Neural crest cell (in vitro differentiated cells): ENCODE measurements at regions not wholly inside any gene's neighbourhood (a gene's known extent, or its start where the extent isn't known, plus 50 kb on each side); places are given as distances from the start of the nearest gene placed in this dataset.

Experiments
- DNase-seq: peaks from one replicate; pipeline ENCODE4 v3.0.0; 2021; ENCODE audit warnings: low read depth, mixed read lengths, low spot score
- H3K27ac Mint-ChIP-seq: one replicate; pipeline ENCODE4 v1.8.0; 2021; ENCODE audit warnings: mild to moderate bottlenecking, mixed read lengths; ENCODE audit not compliant: unreplicated experiment
- H3K27me3 Mint-ChIP-seq: 2 replicates; pipeline ENCODE4 v1.8.0; 2021; ENCODE audit warnings: low read depth, mild to moderate bottlenecking, mixed read lengths
- H3K36me3 Mint-ChIP-seq: 2 replicates; pipeline ENCODE4 v1.8.0; 2021; ENCODE audit warnings: low read depth, mild to moderate bottlenecking, mixed read lengths
- H3K4me1 Mint-ChIP-seq: 2 replicates; pipeline ENCODE4 v1.8.0; 2021; ENCODE audit warnings: mixed read lengths
- H3K4me3 Mint-ChIP-seq: one replicate; pipeline ENCODE4 v1.8.0; 2021; ENCODE audit warnings: mild to moderate bottlenecking, mixed read lengths
- H3K9me3 Mint-ChIP-seq: 2 replicates; pipeline ENCODE4 v1.8.0; 2021; ENCODE audit warnings: mixed read lengths
- CTCF ChIP-seq: fragments of 200-600 bp; sonication (generic); conservative IDR thresholded peaks from 2 replicates; pipeline ENCODE4 v1.5.0; 2021; ENCODE audit warnings: antibody characterized with exemption, mild to moderate bottlenecking

- H3K4me1 Mint-ChIP-seq, result peaks cover 24% of the 10 kb centered on the region
- no peak for TF ChIP-seq CTCF
- no peaks in the 10 kb centered on the region for H3K27me3 Mint-ChIP-seq
- H3K36me3 Mint-ChIP-seq, result no peaks in the 10 kb centered on the region
- no peak overlapping the region for H3K4me3 Mint-ChIP-seq
- no peaks in the 10 kb centered on the region for H3K9me3 Mint-ChIP-seq
- no peak for DNase-seq
- no peak overlapping the region for H3K27ac Mint-ChIP-seq
These were observed 255.4 kb downstream of the LOXHD1 start for GRCh38 chr18:46401486-46402070.

DNA sequence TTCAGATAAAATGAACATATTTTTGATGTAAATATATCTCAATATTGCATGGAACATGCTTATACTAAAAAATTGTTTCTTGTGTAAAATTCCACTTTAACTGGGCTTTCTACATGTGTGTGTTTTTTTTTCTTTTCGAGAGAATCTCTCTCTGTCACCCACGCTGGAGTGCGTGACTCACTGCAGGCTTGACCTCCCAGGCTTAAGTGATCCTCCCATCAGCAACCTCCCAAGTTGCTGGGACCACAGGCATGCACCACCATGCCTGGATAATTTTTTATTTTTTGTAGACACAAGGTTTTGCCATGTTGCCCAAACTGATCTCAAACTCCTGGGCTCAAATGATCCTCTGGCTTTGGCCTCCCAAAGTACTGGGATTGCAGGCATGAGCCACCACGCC lies 254.6 kb downstream of the LOXHD1 start:
- Mint-ChIP-seq H3K36me3 (no peaks in the 10 kb centered on the region), H3K9me3 (no peaks in the 10 kb centered on the region), H3K4me3 (no peak overlapping the region), H3K27ac (peak overlapping the region; percentile 46), H3K4me1 (peaks cover 28% of the 10 kb centered on the region), H3K27me3 (no peaks in the 10 kb centered on the region)
- no peak for DNase-seq
- TF ChIP-seq CTCF, result no peak

DNA sequence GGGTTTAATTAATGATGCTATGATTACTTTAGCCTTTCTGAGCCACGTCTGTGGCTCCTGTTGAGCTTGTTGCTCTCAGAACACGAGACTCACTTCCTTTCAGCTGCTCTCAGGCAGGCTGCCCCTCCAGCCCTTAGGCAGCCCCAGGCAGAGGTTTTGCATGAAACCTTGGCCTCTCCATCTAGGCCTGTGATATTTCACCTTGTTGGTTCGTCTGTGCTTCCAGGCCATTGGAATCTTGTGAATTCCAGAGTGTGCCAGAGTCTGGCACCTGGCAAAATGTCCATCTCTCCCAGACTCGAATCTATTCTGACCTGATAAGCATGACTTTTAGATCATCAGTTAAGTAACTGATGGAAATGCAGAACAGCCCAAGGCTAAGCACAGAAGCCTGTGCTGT lies 254.1 kb downstream of the LOXHD1 start:
- Mint-ChIP-seq H3K4me1 (peaks cover 30% of the 10 kb centered on the region), H3K36me3 (no peaks in the 10 kb centered on the region), H3K9me3 (no peaks in the 10 kb centered on the region), H3K27me3 (no peaks in the 10 kb centered on the region), H3K4me3 (no peak overlapping the region), H3K27ac (peak overlapping the region; percentile 46)
- TF ChIP-seq CTCF, result no peak
- DNase-seq, result no peak

DNA sequence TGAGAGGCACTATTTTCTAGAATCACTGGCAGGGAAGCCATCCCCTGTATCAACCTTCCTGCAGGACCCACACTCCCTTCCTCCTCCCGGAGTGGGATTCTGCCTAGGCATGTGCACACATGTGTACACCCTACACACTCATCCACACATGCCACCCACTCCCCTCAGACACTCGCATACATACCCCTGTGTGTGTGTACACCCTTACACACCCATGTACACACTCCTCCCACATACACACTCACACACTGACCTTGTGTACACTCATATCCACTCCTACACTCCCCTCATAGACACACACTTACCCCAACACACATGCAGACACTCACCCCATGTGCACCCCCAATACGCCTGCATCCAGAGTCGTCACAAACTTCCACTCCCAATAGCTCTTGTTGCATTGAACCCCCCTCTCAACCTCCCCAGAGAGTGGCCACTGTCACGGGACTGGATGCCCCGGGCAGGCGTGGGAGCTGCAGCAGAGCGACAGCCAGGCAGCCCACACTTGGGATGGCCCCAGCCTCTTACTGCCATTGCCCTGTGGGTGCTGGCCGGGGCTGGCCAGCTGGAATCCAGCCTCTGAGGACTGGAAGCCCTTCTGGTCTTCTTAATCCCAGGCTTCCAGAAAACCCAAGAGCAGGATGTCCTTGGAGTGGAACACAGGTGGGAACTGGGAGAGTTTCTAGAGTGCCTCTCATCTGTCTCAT lies 251.0 kb downstream of the LOXHD1 start:
- Mint-ChIP-seq H3K9me3 (no peaks in the 10 kb centered on the region), H3K27me3 (no peaks in the 10 kb centered on the region), H3K4me1 (peaks cover 31% of the 10 kb centered on the region), H3K27ac (no peak overlapping the region), H3K4me3 (no peak overlapping the region), H3K36me3 (peaks cover 4% of the 10 kb centered on the region)
- no peak for TF ChIP-seq CTCF
- no peak for DNase-seq

DNA sequence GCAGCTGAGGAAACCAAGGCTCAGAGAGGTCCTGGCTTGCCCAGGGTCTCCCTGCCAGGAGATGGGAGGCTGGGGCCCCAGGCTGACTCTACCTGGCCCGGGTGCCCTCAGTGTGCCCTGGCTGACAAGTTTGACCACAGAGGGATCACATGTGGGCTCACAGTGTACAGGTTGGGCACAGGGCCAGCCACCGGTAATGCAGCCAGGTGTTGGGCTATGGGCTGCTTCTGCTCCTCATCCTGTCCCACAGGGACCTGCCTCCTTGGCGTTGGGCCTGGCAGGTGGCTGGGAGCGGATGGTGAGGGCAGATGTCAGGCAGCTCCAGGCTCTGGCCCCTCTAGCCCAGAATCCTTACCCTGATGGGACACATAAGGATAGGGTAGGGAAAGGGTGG lies 250.5 kb downstream of the LOXHD1 start:
- Mint-ChIP-seq H3K4me1 (peaks cover 33% of the 10 kb centered on the region), H3K36me3 (peaks cover 7% of the 10 kb centered on the region), H3K9me3 (no peaks in the 10 kb centered on the region), H3K4me3 (no peak overlapping the region), H3K27ac (no peak overlapping the region), H3K27me3 (no peaks in the 10 kb centered on the region)
- no peak for TF ChIP-seq CTCF
- no peak for DNase-seq
